HG03045 (cell line): ENCODE measurements at regions not wholly inside any gene's neighbourhood (a gene's known extent, or its start where the extent isn't known, plus 50 kb on each side); places are given as distances from the start of the nearest gene placed in this dataset.

ENCODE experiments used
- ATAC-seq: cut with Tn5 transposase; IDR thresholded peaks from one replicate; pipeline ENCODE4 v1.9.1; 2021; ENCODE audit warnings: mild to moderate bottlenecking, moderate library complexity; ENCODE audit not compliant: unreplicated experiment

- no peak for ATAC-seq
Observed at GRCh38 chr2:2839393-2839781, 508.3 kb upstream of the MYT1L start.

GRCh38 chr2:2838548-2838845 lies 507.4 kb upstream of the MYT1L start:
- no peak for ATAC-seq

- no peak for ATAC-seq
Observed at GRCh38 chr2:2837746-2838547, 506.9 kb upstream of the MYT1L start.

GRCh38 chr2:2836343-2837070 lies 505.4 kb upstream of the MYT1L start:
- ATAC-seq = no peak

- ATAC-seq = no peak
Observed at GRCh38 chr2:2834516-2835254, 503.6 kb upstream of the MYT1L start.

GRCh38 chr2:2834105-2834504 lies 503.0 kb upstream of the MYT1L start:
- ATAC-seq = no peak

GRCh38 chr2:2832657-2833056 lies 501.6 kb upstream of the MYT1L start:
- ATAC-seq = no peak

- ATAC-seq = no peak
Observed at GRCh38 chr2:2831633-2832032, 500.6 kb upstream of the MYT1L start.

- ATAC-seq = no peak
Observed at GRCh38 chr2:2830576-2830975, 499.5 kb upstream of the MYT1L start.

GRCh38 chr2:2828774-2829368 lies 497.8 kb upstream of the MYT1L start:
- no peak for ATAC-seq

GRCh38 chr2:2827761-2828221 lies 496.7 kb upstream of the MYT1L start:
- ATAC-seq = no peak

- ATAC-seq = no peak
Observed at GRCh38 chr2:2827046-2827636, 496.1 kb upstream of the MYT1L start.

- ATAC-seq = no peak
Observed at GRCh38 chr2:2826621-2827020, 495.5 kb upstream of the MYT1L start.

GRCh38 chr2:2826209-2826551 lies 495.1 kb upstream of the MYT1L start:
- ATAC-seq = no peak

GRCh38 chr2:2825516-2826208 lies 494.6 kb upstream of the MYT1L start:
- ATAC-seq = no peak

GRCh38 chr2:2825062-2825461 lies 494.0 kb upstream of the MYT1L start:
- no peak for ATAC-seq

GRCh38 chr2:2824588-2824987 lies 493.5 kb upstream of the MYT1L start:
- no peak for ATAC-seq

- no peak for ATAC-seq
Observed at GRCh38 chr2:2823061-2823753, 492.1 kb upstream of the MYT1L start.

GRCh38 chr2:2822143-2822542 lies 491.1 kb upstream of the MYT1L start:
- ATAC-seq = no peak

GRCh38 chr2:2812648-2813047 lies 481.6 kb upstream of the MYT1L start:
- ATAC-seq = no peak
